ENCODE measurements at regions not wholly inside any gene's neighbourhood (a gene's known extent, or its start where the extent isn't known, plus 50 kb on each side); places are given as distances from the start of the nearest gene placed in this dataset.

- Histone ChIP-seq H3K27ac (ENCODE audit: control insufficient read depth, insufficient read depth, low read length) (no peak overlapping the region), H3K4me3 (ENCODE audit: control insufficient read depth in 2 of 3, extremely low read depth in 1 of 3, insufficient read depth in 2 of 3, low read depth in 1 of 3, low read length in 3 of 3) (no peak overlapping the region), H2AFZ (ENCODE audit: control insufficient read depth, low read length) (no peak overlapping the region), H3K9me1 (ENCODE audit: control insufficient read depth, extremely low read depth, insufficient read depth, low read length) (no peaks in the 10 kb centered on the region), H3K36me3 (ENCODE audit: control insufficient read depth in 2 of 2, extremely low read depth in 1 of 2, insufficient read depth in 2 of 2, low read length in 2 of 2) (no peaks in the 10 kb centered on the region), H3K79me2 (ENCODE audit: control insufficient read depth, insufficient read depth, low read length) (no peaks in the 10 kb centered on the region), H4K20me1 (ENCODE audit: control insufficient read depth, extremely low read depth, insufficient read depth, low read length) (no peaks in the 10 kb centered on the region), H3K27me3 (ENCODE audit: control insufficient read depth, extremely low read depth, insufficient read depth, low read length) (no peaks in the 10 kb centered on the region), H3K9me3 (ENCODE audit: control insufficient read depth, low read depth, low read length) (peaks cover 3% of the 10 kb centered on the region), H3K4me2 (ENCODE audit: control insufficient read depth, extremely low read depth, insufficient read depth, low read depth, low read length) (no peak overlapping the region), H3K4me1 (ENCODE audit: control insufficient read depth, extremely low read depth, insufficient read depth, low read length) (no peaks in the 10 kb centered on the region), H3K9ac (ENCODE audit: control insufficient read depth, extremely low read depth, insufficient read depth, low read length) (no peak overlapping the region)
- dilution Hi-C loops (cut with MboI; ENCODE audit: extremely low pct_ligation_motif_present, low sequenced_read_pairs), result no loop called here
- no peak for TF ChIP-seq EZH2 (IDR thresholded peaks at IDR 0.05; ENCODE audit: low read length)
- TF ChIP-seq CTCF (optimal IDR thresholded peaks at IDR 0.05 in 1 of 3, IDR thresholded peaks at IDR 0.05 in 1 of 3, conservative IDR thresholded peaks at IDR 0.05 in 1 of 3; ENCODE audit: extremely low read depth in 1 of 3, insufficient read depth in 2 of 3, low read length in 3 of 3), result no peak
- FAIRE-seq (no peak), DNase-seq (ENCODE audit: low read depth, low spot score) (no peak)
These were observed 314.4 kb upstream of the CDH7 start for GRCh38 chr18:65436430-65436829.

GRCh38 chr18:65435534-65435933 lies 315.3 kb upstream of the CDH7 start:
- Histone ChIP-seq H3K79me2 (ENCODE audit: control insufficient read depth, insufficient read depth, low read length) (no peaks in the 10 kb centered on the region), H3K4me3 (ENCODE audit: control insufficient read depth in 2 of 3, extremely low read depth in 1 of 3, insufficient read depth in 2 of 3, low read depth in 1 of 3, low read length in 3 of 3) (no peak overlapping the region), H3K36me3 (ENCODE audit: control insufficient read depth in 2 of 2, extremely low read depth in 1 of 2, insufficient read depth in 2 of 2, low read length in 2 of 2) (no peaks in the 10 kb centered on the region), H3K9me3 (ENCODE audit: control insufficient read depth, low read depth, low read length) (peaks cover 3% of the 10 kb centered on the region), H3K4me1 (ENCODE audit: control insufficient read depth, extremely low read depth, insufficient read depth, low read length) (no peaks in the 10 kb centered on the region), H3K9me1 (ENCODE audit: control insufficient read depth, extremely low read depth, insufficient read depth, low read length) (no peaks in the 10 kb centered on the region), H4K20me1 (ENCODE audit: control insufficient read depth, extremely low read depth, insufficient read depth, low read length) (no peaks in the 10 kb centered on the region), H3K4me2 (ENCODE audit: control insufficient read depth, extremely low read depth, insufficient read depth, low read depth, low read length) (no peak overlapping the region), H3K27me3 (ENCODE audit: control insufficient read depth, extremely low read depth, insufficient read depth, low read length) (no peaks in the 10 kb centered on the region), H2AFZ (ENCODE audit: control insufficient read depth, low read length) (no peak overlapping the region), H3K9ac (ENCODE audit: control insufficient read depth, extremely low read depth, insufficient read depth, low read length) (no peak overlapping the region), H3K27ac (ENCODE audit: control insufficient read depth, insufficient read depth, low read length) (no peak overlapping the region)
- TF ChIP-seq CTCF (optimal IDR thresholded peaks at IDR 0.05 in 1 of 3, IDR thresholded peaks at IDR 0.05 in 1 of 3, conservative IDR thresholded peaks at IDR 0.05 in 1 of 3; ENCODE audit: extremely low read depth in 1 of 3, insufficient read depth in 2 of 3, low read length in 3 of 3) (no peak), EZH2 (IDR thresholded peaks at IDR 0.05; ENCODE audit: low read length) (no peak)
- FAIRE-seq (no peak), DNase-seq (ENCODE audit: low read depth, low spot score) (no peak)
- dilution Hi-C loops (cut with MboI; ENCODE audit: extremely low pct_ligation_motif_present, low sequenced_read_pairs), result no loop called here

All from keratinocyte (primary cell).